Brain microvascular endothelial cell (primary cell): ENCODE measurements at regions not wholly inside any gene's neighbourhood (a gene's known extent, or its start where the extent isn't known, plus 50 kb on each side); places are given as distances from the start of the nearest gene placed in this dataset.
"Not testable (repeated sequence)": the region's sequence is repeated elsewhere in the genome, so short reads cannot be mapped to it uniquely, and the experiment has no call there.

Experiments used
- DNase-seq: peaks from one replicate; pipeline ENCODE4 v3.0.0-alpha.2; 2020
- H3K27ac ChIP-seq: fragments of 250-450 bp; sonication (Bioruptor Pico); 2 replicates; pipeline ENCODE4 v1.5.1; 2020; ENCODE audit warnings: mild to moderate bottlenecking, moderate library complexity
- H3K27me3 ChIP-seq: fragments of 250-450 bp; sonication (Bioruptor Pico); replicated peaks from 2 replicates; pipeline ENCODE4 v1.5.1; 2020; ENCODE audit warnings: mild to moderate bottlenecking
- H3K36me3 ChIP-seq: fragments of 250-450 bp; sonication (Bioruptor Pico); replicated peaks from 2 replicates; pipeline ENCODE4 v1.5.1; 2020; ENCODE audit warnings: mild to moderate bottlenecking
- H3K4me3 ChIP-seq: 2 replicates; pipeline ENCODE4 v1.5.1; 2011; ENCODE audit warnings: low read depth, mild to moderate bottlenecking, control low read depth, low read length, moderate library complexity
- in situ Hi-C: cut with HindIII; loops from 2 replicates; pipeline ENCODE4 v1.10.0; 2017; ENCODE audit warnings: low sequenced_read_pairs, low pct_ligation_motif_present
- TF ChIP-seq, protein P1 (sequence below): IDR thresholded peaks from 2 replicates; pipeline ENCODE4 v1.5.1; 2011; ENCODE audit warnings: low read depth, mild to moderate bottlenecking, moderate library complexity, low read length, control low read depth, inconsistent platforms; ENCODE audit errors: missing control alignments

DNA sequence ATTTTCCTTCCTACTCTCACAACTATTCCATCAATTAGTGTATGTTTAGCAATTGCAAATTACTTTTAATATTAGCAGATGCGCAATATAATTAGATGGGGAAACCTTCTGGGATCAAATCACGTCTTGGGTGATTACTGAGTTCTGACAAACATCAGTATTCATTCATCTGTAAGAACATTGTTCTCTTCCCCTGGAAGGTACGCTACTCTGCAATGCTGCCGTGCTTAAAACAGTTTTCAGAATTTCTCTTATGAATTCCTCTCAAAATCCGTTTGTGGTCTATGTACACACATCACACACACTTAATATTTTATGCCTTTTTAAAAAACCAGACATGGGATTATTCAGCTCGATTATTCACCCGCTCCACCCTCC, 237.5 kb upstream of the NEBL start:
- DNase-seq = no peak
- in situ Hi-C loops = no loop called here
- H3K27me3 ChIP-seq = no peaks in the 10 kb centered on the region
- H3K4me3 ChIP-seq = no peak overlapping the region
- no peak overlapping the region for H3K27ac ChIP-seq
- TF ChIP-seq, protein P1, sequence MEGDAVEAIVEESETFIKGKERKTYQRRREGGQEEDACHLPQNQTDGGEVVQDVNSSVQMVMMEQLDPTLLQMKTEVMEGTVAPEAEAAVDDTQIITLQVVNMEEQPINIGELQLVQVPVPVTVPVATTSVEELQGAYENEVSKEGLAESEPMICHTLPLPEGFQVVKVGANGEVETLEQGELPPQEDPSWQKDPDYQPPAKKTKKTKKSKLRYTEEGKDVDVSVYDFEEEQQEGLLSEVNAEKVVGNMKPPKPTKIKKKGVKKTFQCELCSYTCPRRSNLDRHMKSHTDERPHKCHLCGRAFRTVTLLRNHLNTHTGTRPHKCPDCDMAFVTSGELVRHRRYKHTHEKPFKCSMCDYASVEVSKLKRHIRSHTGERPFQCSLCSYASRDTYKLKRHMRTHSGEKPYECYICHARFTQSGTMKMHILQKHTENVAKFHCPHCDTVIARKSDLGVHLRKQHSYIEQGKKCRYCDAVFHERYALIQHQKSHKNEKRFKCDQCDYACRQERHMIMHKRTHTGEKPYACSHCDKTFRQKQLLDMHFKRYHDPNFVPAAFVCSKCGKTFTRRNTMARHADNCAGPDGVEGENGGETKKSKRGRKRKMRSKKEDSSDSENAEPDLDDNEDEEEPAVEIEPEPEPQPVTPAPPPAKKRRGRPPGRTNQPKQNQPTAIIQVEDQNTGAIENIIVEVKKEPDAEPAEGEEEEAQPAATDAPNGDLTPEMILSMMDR = no peak
- no peaks in the 10 kb centered on the region for H3K36me3 ChIP-seq

DNA sequence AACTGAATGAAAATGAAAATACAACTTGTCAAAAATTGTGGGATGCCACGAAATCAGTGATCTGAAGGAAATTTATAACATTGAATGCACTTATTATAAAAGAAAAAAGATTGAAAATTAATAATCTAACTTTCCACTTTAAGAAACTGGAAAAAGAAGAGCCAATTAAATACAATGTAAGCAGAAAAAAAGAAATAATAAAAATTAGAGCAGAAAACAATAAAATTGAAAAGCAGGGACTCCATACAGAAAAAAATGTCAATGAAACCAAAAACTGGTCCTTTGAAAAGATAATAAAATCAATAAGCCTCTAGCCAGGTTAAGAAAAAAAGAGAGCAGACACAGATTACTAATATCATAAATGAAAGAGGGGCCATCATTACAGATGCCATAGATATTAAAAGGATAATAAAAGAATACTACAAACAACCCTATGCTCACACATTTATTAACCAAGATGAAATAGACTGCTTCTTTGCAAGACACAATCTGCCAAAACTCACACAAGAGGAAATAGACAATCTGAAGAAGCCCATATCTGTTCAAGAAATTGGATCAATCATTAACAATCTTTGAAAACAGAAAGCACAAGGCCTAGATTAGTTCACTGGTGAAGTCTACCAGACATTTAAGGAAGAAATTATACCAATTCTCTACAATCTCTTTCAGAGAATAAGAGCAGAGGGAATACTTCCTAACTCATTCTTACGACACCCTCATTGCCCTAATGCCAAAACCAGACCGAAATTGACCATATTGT, 233.8 kb upstream of the NEBL start:
- in situ Hi-C loops = no loop called here
- DNase-seq = no peak
- TF ChIP-seq, protein P1 = no peak
- Histone ChIP-seq H3K27ac (no peak overlapping the region), H3K27me3 (no peaks in the 10 kb centered on the region), H3K4me3 (no peak overlapping the region), H3K36me3 (no peaks in the 10 kb centered on the region)

DNA sequence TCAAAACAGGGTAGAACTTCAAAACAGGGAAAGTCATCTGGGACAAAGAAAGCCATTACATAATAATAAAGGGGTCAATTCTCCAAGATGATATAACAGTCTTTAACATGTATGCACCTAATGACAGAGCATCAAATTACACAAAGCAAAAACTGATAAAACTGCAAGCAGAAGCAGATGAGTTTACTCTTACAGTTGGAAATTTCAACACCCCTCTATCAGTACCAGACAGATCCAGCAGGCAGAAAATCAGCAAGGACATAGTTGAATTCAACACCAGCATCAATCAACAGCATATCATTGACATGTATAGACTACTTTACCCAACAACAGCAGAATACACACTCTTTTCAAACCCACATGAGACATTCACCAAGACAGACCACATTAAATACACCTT, 233.0 kb upstream of the NEBL start:
- in situ Hi-C loops = no loop called here
- no peak overlapping the region for H3K4me3 ChIP-seq
- H3K27ac ChIP-seq = no peak overlapping the region
- DNase-seq = no peak
- no peaks in the 10 kb centered on the region for H3K36me3 ChIP-seq
- H3K27me3 ChIP-seq = no peaks in the 10 kb centered on the region
- TF ChIP-seq, protein P1 = no peak

DNA sequence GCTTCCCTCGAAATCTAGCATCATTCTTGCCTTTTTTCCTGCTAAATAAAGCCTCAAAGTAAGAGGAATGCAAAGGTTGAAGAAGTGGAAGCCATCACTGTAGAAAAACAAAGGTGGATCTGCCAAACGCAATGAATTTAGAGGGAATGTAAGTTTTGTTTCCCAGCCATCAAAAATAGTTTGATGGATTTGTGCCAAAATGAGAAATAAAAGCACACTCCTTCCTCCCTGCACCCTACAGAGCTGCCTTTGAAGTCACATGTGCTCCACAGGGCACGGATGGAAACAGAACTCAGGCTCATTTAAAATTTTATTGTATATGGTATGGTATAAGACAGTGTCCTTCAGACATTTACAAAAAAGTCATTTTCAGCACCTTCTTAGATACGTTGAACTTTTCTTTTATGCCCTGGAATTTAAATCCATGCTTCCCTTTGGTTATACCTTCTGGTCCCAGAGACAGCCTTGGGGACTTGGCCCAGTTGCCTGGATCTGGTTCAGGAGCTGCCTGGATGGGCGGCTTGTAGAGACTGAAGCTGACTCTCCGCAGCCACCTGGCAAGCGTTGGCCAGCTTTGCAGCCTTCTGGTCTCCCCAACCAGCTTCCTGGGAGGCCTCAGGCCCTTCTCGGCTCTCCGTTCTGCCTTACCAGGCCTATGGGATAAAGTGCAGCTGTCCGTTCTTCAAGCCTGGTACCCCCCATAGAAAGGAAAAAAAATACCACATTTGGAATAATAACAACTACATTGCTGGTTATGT, 228.5 kb upstream of the NEBL start:
- in situ Hi-C loops = no loop called here
- Histone ChIP-seq H3K36me3 (no peaks in the 10 kb centered on the region), H3K27ac (no peak overlapping the region), H3K4me3 (no peak overlapping the region), H3K27me3 (no peaks in the 10 kb centered on the region)
- TF ChIP-seq, protein P1 = no peak
- no peak for DNase-seq

DNA sequence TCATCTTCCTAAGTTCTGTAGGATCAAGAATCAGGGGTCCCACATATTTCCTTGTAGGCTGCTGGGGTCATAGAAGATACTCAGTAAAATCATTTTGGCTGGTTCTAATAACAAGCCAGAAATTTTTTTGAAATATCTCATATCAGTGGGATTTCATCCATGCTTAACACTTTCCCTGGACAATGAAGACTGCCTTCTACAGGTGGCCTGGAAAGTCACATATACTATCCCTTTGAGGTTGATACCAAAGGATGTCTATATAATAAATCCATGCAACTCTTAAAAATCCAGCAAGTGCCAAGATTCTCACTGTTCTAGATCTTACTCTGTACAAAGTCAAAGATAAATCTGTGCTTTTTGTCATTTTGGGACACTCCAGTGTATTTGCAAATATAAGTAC, 225.8 kb upstream of the NEBL start:
- Histone ChIP-seq H3K4me3 (no peak overlapping the region), H3K27me3 (no peaks in the 10 kb centered on the region), H3K36me3 (no peaks in the 10 kb centered on the region), H3K27ac (no peak overlapping the region)
- TF ChIP-seq, protein P1 = no peak
- DNase-seq = no peak
- in situ Hi-C loops = no loop called here

DNA sequence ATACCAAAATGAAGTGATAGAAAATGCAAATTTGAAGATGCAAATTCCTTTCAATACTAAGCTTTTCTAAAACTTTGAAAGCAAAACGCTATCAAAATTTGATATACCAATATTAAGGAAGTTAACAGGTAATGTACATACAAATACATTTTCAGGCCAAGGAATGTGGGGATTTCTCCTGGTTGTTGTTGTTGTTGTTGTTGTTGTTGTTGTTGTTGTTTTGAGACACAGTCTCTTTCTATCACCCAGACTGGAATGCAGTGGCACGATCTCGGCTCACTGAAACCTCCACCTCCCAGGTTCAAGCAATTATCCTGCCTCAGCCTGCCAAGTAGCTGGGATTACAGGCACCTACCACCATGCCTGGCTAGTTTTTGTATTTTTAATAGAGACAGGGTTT, 224.7 kb upstream of the NEBL start:
- in situ Hi-C loops, DNase-seq, H3K27me3 ChIP-seq, H3K27ac ChIP-seq, H3K36me3 ChIP-seq, H3K4me3 ChIP-seq: not testable (repeated sequence)
